ENCODE measurements at regions not wholly inside any gene's neighbourhood (a gene's known extent, or its start where the extent isn't known, plus 50 kb on each side); places are given as distances from the start of the nearest gene placed in this dataset.
"Not testable (repeated sequence)": the region's sequence is repeated elsewhere in the genome, so short reads cannot be mapped to it uniquely, and the experiment has no call there.

- no peak for DNase-seq
Observed at GRCh38 chr2:109048163-109048562, 59.1 kb upstream of the EDAR start.

GRCh38 chr2:109047569-109047968 lies 58.5 kb upstream of the EDAR start:
- not testable (repeated sequence) for DNase-seq

DNA sequence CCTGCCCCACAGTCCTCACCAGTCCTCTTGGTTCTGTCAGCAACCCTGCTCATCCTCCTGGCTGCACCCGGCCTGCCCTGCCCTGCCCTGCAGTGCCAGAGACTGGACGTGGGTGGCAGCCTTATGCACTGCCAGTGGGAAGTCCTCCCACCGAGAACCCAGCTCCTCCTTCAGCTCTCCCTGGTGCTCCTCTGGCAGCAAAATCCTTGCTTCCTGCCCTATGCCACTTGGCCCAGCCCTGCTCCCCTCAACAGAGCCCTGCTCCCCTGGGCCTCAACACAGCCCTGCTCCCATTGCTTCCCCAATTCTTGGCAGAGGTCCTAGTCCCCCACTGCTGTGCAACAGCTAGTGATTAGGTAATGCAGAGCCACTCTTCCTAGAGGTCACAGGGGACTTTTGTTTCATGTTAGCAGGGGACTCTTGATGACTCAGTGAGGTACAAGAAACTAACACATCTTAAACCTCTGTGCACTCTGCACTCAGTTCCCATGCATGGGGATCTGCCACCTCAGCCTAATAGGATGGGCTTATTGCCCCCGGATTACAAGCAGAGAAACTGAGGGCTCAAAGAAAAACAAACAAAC lies 58.0 kb upstream of the EDAR start:
- no peak for DNase-seq

DNA sequence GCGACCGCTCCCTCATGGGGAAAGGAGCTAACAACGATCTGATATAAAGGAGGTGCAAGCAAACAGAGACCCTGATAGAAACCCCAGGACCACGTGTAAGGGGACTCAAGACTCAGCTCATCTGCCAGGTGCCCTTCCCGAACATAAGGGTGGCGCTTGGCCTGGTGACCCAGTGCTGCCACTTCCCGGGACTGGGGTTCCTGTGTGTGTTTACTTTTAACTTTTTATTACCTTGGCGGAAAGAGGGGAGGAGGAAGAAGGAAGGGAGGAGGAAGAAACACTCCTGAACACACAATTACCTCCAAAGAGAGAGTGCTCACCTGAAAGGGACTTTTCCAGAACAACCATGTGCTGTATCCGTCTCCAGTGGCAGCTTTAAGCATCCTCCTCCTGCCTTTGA lies 56.5 kb upstream of the EDAR start:
- DNase-seq = no peak

DNA sequence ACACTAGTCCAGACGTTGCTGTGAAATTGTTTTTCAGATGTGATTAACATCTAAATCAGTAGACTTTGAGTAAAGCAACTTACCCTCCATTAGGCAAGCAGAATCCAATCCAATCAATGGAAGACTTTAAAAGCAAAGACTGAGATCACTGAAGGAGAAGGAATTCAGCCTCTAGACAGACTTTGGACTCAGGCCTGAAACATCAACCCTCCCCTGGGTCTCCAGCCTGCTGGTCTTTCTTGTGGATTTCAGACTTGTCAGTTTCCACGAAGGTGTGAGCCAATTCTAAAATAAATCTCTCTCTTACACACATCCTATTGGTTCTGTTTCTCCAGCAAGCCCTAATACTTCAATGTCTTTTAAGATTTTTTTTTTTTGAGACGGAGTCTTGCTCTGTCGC lies 50.0 kb upstream of the EDAR start:
- DNase-seq = no peak

All from CD4-positive, alpha-beta T cell treated with Interferon gamma for 1 hour (primary cell).